ENCODE measurements at regions not wholly inside any gene's neighbourhood (a gene's known extent, or its start where the extent isn't known, plus 50 kb on each side); places are given as distances from the start of the nearest gene placed in this dataset.

- TF ChIP-seq CTCF (IDR thresholded peaks at IDR 0.05; ENCODE audit: insufficient read depth, low read depth, low read length): no peak
- H3K4me3 ChIP-seq (ENCODE audit: low read depth, low read length): no peak overlapping the region
- no peak for DNase-seq (ENCODE audit: low read depth)
These were observed 70.0 kb upstream of the KCNJ15 start for GRCh38 chr21:38186661-38187270.

GRCh38 chr21:38188037-38188436 lies 68.8 kb upstream of the KCNJ15 start:
- DNase-seq (ENCODE audit: low read depth): no peak
- H3K4me3 ChIP-seq (ENCODE audit: low read depth, low read length): no peak overlapping the region
- no peak for TF ChIP-seq CTCF (IDR thresholded peaks at IDR 0.05; ENCODE audit: insufficient read depth, low read depth, low read length)

GRCh38 chr21:38196036-38196435 lies 60.8 kb upstream of the KCNJ15 start:
- no peak for DNase-seq (ENCODE audit: low read depth)
- no peak overlapping the region for H3K4me3 ChIP-seq (ENCODE audit: low read depth, low read length)
- TF ChIP-seq CTCF (IDR thresholded peaks at IDR 0.05; ENCODE audit: insufficient read depth, low read depth, low read length): no peak

GRCh38 chr21:38202811-38203210 lies 54.0 kb upstream of the KCNJ15 start:
- no peak for DNase-seq (ENCODE audit: low read depth)
- TF ChIP-seq CTCF (IDR thresholded peaks at IDR 0.05; ENCODE audit: insufficient read depth, low read depth, low read length): no peak
- no peak overlapping the region for H3K4me3 ChIP-seq (ENCODE audit: low read depth, low read length)

- no peak overlapping the region for H3K4me3 ChIP-seq (ENCODE audit: low read depth, low read length)
- TF ChIP-seq CTCF (IDR thresholded peaks at IDR 0.05; ENCODE audit: insufficient read depth, low read depth, low read length): no peak
- no peak for DNase-seq (ENCODE audit: low read depth)
These were observed 53.6 kb upstream of the KCNJ15 start for GRCh38 chr21:38203229-38203628.

GRCh38 chr21:38205940-38206339 lies 50.9 kb upstream of the KCNJ15 start:
- TF ChIP-seq CTCF (IDR thresholded peaks at IDR 0.05; ENCODE audit: insufficient read depth, low read depth, low read length): no peak
- DNase-seq (ENCODE audit: low read depth): no peak
- no peak overlapping the region for H3K4me3 ChIP-seq (ENCODE audit: low read depth, low read length)

- no peak overlapping the region for H3K4me3 ChIP-seq (ENCODE audit: low read depth, low read length)
- no peak for DNase-seq (ENCODE audit: low read depth)
- no peak for TF ChIP-seq CTCF (IDR thresholded peaks at IDR 0.05; ENCODE audit: insufficient read depth, low read depth, low read length)
These were observed 50.1 kb upstream of the KCNJ15 start for GRCh38 chr21:38206646-38207045.

All from fibroblast of villous mesenchyme (primary cell).